B cell (primary cell): ENCODE measurements at regions not wholly inside any gene's neighbourhood (a gene's known extent, or its start where the extent isn't known, plus 50 kb on each side); places are given as distances from the start of the nearest gene placed in this dataset.

Experiments used
- ATAC-seq: fragments of 200-7000 bp; cut with Tn5 transposase; one replicate; pipeline ENCODE4 v1.10.0; 2021; ENCODE audit warnings: low read depth, mild to moderate bottlenecking, moderate number of reproducible peaks, moderate library complexity
- CTCF ChIA-PET: fragments of 350-600 bp; sonication (Branson Sonifier 250); formaldehyde crosslinking; loops from one replicate; lab custom pipeline; 2021; ENCODE audit warnings: antibody characterized with exemption, inconsistent platforms; lab: Charles Lee
- POLR2A ChIA-PET: fragments of 350-600 bp; sonication (Branson Sonifier 250); formaldehyde crosslinking; loops from one replicate; lab custom pipeline; 2021; ENCODE audit warnings: antibody characterized with exemption; lab: Charles Lee
- DNase-seq: peaks from one replicate; pipeline ENCODE4 v3.0.0; 2013
- H2AFZ ChIP-seq: 2 replicates; pipeline ENCODE4 v1.6.1; 2012; ENCODE audit warnings: mild to moderate bottlenecking, low read depth, low read length; ENCODE audit not compliant: insufficient read depth, poor library complexity, severe bottlenecking
- H3K27ac ChIP-seq, 2 donors: 1 replicate in 1 of 2; 2 replicates in 1 of 2; pipeline ENCODE4 v1.5.1; 2012 to 2013; ENCODE audit warnings: low read length in 2 of 2, mild to moderate bottlenecking in 2 of 2, moderate library complexity in 1 of 2
- H3K27me3 ChIP-seq, 4 experiments: fragments of 200-600 bp in 1 of 4; sonication (generic) in 1 of 4; replicated peaks in 1 of 4; 1 replicate in 2 of 4; 2 replicates in 2 of 4; pipeline versions ENCODE4 v1.6.1 to v1.7.0; 2013 to 2016; ENCODE audit warnings: low read length in 3 of 4, mild to moderate bottlenecking in 2 of 4, mixed read lengths in 1 of 4, moderate library complexity in 1 of 4; ENCODE audit not compliant: insufficient read depth in 4 of 4, control insufficient read depth in 3 of 4; ENCODE audit errors: control extremely low read depth in 1 of 4
- H3K36me3 ChIP-seq, 2 experiments: replicated peaks in 1 of 2; 1 replicate in 1 of 2; 2 replicates in 1 of 2; pipeline versions ENCODE4 v1.6.1 to v1.7.1; 2013; ENCODE audit warnings: low read length in 1 of 2; ENCODE audit not compliant: insufficient read depth in 2 of 2, control insufficient read depth in 1 of 2; ENCODE audit errors: control extremely low read depth in 1 of 2, extremely low read depth in 1 of 2
- H3K4me1 ChIP-seq, 2 donors: fragments of 200-600 bp in 1 of 2; sonication (generic) in 1 of 2; 1 replicate in 1 of 2; 2 replicates in 1 of 2; pipeline versions ENCODE4 v1.5.1 to v1.6.1; 2013 to 2017; ENCODE audit warnings: low read length in 2 of 2; ENCODE audit not compliant: control insufficient read depth in 2 of 2, insufficient read depth in 2 of 2
- H3K4me2 ChIP-seq: replicated peaks from 2 replicates; pipeline ENCODE3; 2012; ENCODE audit warnings: mild to moderate bottlenecking, low read depth, low read length; ENCODE audit not compliant: poor library complexity, severe bottlenecking
- H3K4me3 ChIP-seq, 5 experiments: fragments of 200-600 bp in 1 of 5; sonication (generic) in 1 of 5; 1 replicate in 3 of 5; 2 replicates in 2 of 5; pipeline versions ENCODE4 v1.5.1 to v1.7.0; 2011 to 2016; ENCODE audit warnings: low read length in 4 of 5, mild to moderate bottlenecking in 4 of 5, low read depth in 2 of 5, control low read depth in 1 of 5, moderate library complexity in 1 of 5; ENCODE audit not compliant: insufficient read depth in 1 of 5; ENCODE audit errors: control extremely low read depth in 1 of 5, extremely low read depth in 1 of 5
- H3K79me2 ChIP-seq: fragments of 200-600 bp; sonication (generic); one replicate; pipeline ENCODE4 v1.6.0; 2016; ENCODE audit warnings: low read length; ENCODE audit not compliant: control insufficient read depth, insufficient read depth
- H3K9ac ChIP-seq: fragments of 200-600 bp; sonication (generic); 2 replicates; pipeline ENCODE4 v1.6.1; 2017; ENCODE audit warnings: mild to moderate bottlenecking, low read length, moderate library complexity
- H3K9me3 ChIP-seq, 3 donors: one replicate each; pipeline versions ENCODE4 v1.6.1 to v1.7.1; 2013; ENCODE audit warnings: low read length in 2 of 3; ENCODE audit not compliant: control insufficient read depth in 2 of 3, insufficient read depth in 1 of 3; ENCODE audit errors: control extremely low read depth in 1 of 3
- H4K20me1 ChIP-seq: 2 replicates; pipeline ENCODE4 v1.6.0; 2012; ENCODE audit warnings: mild to moderate bottlenecking, low read length; ENCODE audit not compliant: insufficient read depth, control insufficient read depth, poor library complexity, severe bottlenecking
- H3K27ac Mint-ChIP-seq: one replicate; pipeline ENCODE4 v1.8.0; 2021; ENCODE audit warnings: mixed read lengths
- H3K27me3 Mint-ChIP-seq: one replicate; pipeline ENCODE4 v1.8.0; 2021; ENCODE audit warnings: mixed read lengths
- H3K4me1 Mint-ChIP-seq: one replicate; pipeline ENCODE4 v1.8.0; 2021; ENCODE audit warnings: mixed read lengths
- H3K4me3 Mint-ChIP-seq: one replicate; pipeline ENCODE4 v1.8.0; 2021; ENCODE audit warnings: mixed read lengths
- H3K9me3 Mint-ChIP-seq: one replicate; pipeline ENCODE4 v1.8.0; 2022; ENCODE audit warnings: mixed read lengths; ENCODE audit not compliant: insufficient read depth
- EZH2 ChIP-seq: IDR thresholded peaks from 2 replicates; pipeline ENCODE4 v1.6.1; 2012; ENCODE audit warnings: borderline replicate concordance, low read depth, mild to moderate bottlenecking, moderate library complexity, low read length; ENCODE audit not compliant: insufficient read depth, poor library complexity, severe bottlenecking
- WGBS: methylation state at CpG from one replicate; pipeline ENCODE4 v1.1.5; 2013; ENCODE audit warnings: missing lambda C conversion rate; ENCODE audit not compliant: insufficient coverage; 5-methylcytosine and 5-hydroxymethylcytosine counted together
- intact Hi-C: fragments of 100-400 bp; cut with micrococcal nuclease; formaldehyde crosslinking; loops from one replicate; pipeline ENCODE4 v1.10.0; 2022
- TF ChIP-seq, protein P1 (sequence below): fragments of 200-600 bp; IDR thresholded peaks from one replicate; pipeline ENCODE4 v1.8.0; 2022; ENCODE audit warnings: antibody characterized with exemption, mild to moderate bottlenecking

DNA sequence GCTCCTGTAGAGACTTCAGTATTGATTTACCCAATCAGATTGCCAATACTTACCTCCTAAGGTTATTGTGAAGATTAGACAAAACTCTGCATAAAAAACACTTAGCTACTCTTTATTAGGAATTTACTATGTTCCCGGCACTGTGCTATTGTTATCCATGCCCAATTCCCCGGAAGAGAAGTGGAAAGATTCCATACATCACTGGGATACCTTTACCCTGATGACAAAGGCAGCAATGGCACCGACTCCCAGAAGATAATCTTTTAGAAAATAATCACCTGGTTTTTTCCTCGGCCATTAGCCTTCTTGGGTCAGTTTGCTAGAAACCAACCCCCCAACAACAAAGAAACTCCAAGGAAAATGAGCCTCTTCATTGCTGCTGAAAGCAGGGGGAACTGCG is 226.0 kb downstream of the SNX18 start:
- no peak overlapping the region for H3K27ac Mint-ChIP-seq

DNA sequence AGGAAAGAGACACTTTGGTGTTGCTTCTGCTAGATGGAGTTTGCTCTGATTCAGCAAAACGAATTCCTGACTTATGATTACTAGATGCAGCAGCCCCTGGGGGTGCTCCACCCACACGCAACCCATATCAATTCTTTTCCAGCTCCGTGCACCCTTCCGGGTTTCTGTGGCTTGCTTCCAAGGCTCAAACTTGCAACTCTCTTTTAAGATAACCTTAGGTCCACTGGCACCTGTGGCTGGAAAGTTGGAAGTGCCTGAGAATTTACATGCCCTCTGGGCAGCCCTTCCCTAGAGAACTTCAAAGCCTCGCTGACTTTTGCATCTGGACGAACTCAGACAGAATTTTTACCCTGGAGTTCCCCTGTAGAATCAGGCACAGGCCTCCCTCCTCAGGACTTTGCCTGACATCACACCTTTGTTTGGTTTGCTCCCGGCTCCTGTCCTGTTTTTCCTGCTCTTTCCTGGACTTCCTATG is 224.9 kb downstream of the SNX18 start:
- Mint-ChIP-seq H3K4me3 (no peak overlapping the region), H3K27me3 (no peaks in the 10 kb centered on the region), H3K4me1 (peaks cover 42% of the 10 kb centered on the region), H3K9me3 (no peaks in the 10 kb centered on the region), H3K27ac (no peak overlapping the region)
- DNase-seq (no peak), ATAC-seq (no peak)
- Histone ChIP-seq H3K27me3 (peaks cover 0 to 2% (median 0%) of the 10 kb centered on the region in 4 experiments), H3K79me2 (no peaks in the 10 kb centered on the region), H2AFZ (no peak overlapping the region), H3K9ac (no peak overlapping the region), H3K4me2 (no peak overlapping the region), H3K27ac (no peak overlapping the region), H3K9me3 (no peaks in the 10 kb centered on the region), H3K36me3 (no peaks in the 10 kb centered on the region), H3K4me1 (peaks cover 20 to 26% of the 10 kb centered on the region in 2 donors), H4K20me1 (no peaks in the 10 kb centered on the region), H3K4me3 (no peak overlapping the region)
- no peak for TF ChIP-seq EZH2
- TF ChIP-seq, protein P1, sequence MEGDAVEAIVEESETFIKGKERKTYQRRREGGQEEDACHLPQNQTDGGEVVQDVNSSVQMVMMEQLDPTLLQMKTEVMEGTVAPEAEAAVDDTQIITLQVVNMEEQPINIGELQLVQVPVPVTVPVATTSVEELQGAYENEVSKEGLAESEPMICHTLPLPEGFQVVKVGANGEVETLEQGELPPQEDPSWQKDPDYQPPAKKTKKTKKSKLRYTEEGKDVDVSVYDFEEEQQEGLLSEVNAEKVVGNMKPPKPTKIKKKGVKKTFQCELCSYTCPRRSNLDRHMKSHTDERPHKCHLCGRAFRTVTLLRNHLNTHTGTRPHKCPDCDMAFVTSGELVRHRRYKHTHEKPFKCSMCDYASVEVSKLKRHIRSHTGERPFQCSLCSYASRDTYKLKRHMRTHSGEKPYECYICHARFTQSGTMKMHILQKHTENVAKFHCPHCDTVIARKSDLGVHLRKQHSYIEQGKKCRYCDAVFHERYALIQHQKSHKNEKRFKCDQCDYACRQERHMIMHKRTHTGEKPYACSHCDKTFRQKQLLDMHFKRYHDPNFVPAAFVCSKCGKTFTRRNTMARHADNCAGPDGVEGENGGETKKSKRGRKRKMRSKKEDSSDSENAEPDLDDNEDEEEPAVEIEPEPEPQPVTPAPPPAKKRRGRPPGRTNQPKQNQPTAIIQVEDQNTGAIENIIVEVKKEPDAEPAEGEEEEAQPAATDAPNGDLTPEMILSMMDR, result no peak
- intact Hi-C loops, result loop anchor here (5.0 to 10.0 kb wide), 2 partner anchors 40 to 428 kb away; partner anchors contain the start of gene ARL15
- CTCF ChIA-PET, result no interaction called here
- 88% methylated on average over 6 of the region's 7 CpGs for WGBS
- POLR2A ChIA-PET, result no interaction called here

More for the DNA sequence above, 226.0 kb downstream of the SNX18 start:
- Mint-ChIP-seq H3K4me3 (no peak overlapping the region), H3K9me3 (no peaks in the 10 kb centered on the region), H3K27me3 (no peaks in the 10 kb centered on the region), H3K4me1 (peaks cover 42% of the 10 kb centered on the region)
- peaks cover 0 to 2% (median 0%) of the 10 kb centered on the region in 4 experiments for H3K27me3 ChIP-seq
- 97% methylated on average over 4 of the region's 5 CpGs for WGBS
- no peaks in the 10 kb centered on the region for H4K20me1 ChIP-seq
- TF ChIP-seq EZH2, result no peak
- TF ChIP-seq, protein P1, result no peak
- H3K9me3 ChIP-seq, result no peaks in the 10 kb centered on the region
- H3K4me2 ChIP-seq, result peak overlapping the region; percentile 40
- no peak overlapping the region for H2AFZ ChIP-seq
- ChIA-PET POLR2A (no interaction called here), CTCF (no interaction called here)
- no peaks in the 10 kb centered on the region for H3K36me3 ChIP-seq
- H3K4me3 ChIP-seq, result no peak overlapping the region
- peaks cover 20 to 26% of the 10 kb centered on the region in 2 donors for H3K4me1 ChIP-seq
- intact Hi-C loops, result loop anchor here (5.0 to 10.0 kb wide), 2 partner anchors 41 to 429 kb away; partner anchors contain the start of gene ARL15
- H3K9ac ChIP-seq, result no peak overlapping the region
- DNase-seq (no peak), ATAC-seq (no peak)
- H3K79me2 ChIP-seq, result no peaks in the 10 kb centered on the region
- H3K27ac ChIP-seq, result no peak overlapping the region
